ENCODE measurements at regions not wholly inside any gene's neighbourhood (a gene's known extent, or its start where the extent isn't known, plus 50 kb on each side); places are given as distances from the start of the nearest gene placed in this dataset.
"Not testable (repeated sequence)": the region's sequence is repeated elsewhere in the genome, so short reads cannot be mapped to it uniquely, and the experiment has no call there.

DNA sequence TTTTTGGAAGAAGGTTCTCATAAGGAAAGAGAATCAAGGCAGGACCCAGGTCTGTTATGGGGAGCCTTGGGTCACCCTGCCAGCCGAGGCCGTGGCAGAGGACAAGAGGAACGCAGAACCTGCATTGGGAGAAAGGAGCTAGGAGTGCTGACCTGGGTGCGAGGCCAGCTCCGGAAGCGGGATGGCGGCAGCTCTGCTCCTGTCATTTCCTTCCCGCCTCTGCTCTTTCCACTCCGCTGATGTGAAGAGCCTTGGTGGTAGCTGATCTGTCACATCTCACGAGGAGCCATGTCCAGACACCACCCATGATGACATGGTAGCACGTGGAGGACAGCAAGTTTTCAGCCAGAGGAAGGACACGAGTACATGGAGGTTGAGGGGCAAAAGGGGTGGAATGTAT, 109.5 kb upstream of the COL5A1 start:
- CTCF ChIA-PET, result no interaction called here
- DNase-seq (ENCODE audit: extremely low spot score), result no peak
- TF ChIP-seq LEF1 (IDR thresholded peaks at IDR 0.05; ENCODE audit: borderline replicate concordance), result no peak
- no peak for TF ChIP-seq ARNT (IDR thresholded peaks at IDR 0.05)
- TF ChIP-seq CTBP1 (IDR thresholded peaks at IDR 0.05; ENCODE audit: borderline replicate concordance), result no peak
- no peak for TF ChIP-seq ELF4 (IDR thresholded peaks at IDR 0.05)
- no peak for TF ChIP-seq TARDBP (IDR thresholded peaks at IDR 0.05)
- no peak for TF ChIP-seq HDGF (IDR thresholded peaks at IDR 0.05; ENCODE audit: borderline replicate concordance)
- no peak for TF ChIP-seq FOXM1 (IDR thresholded peaks at IDR 0.05; ENCODE audit: borderline replicate concordance)
- TF ChIP-seq NFRKB (IDR thresholded peaks at IDR 0.05), result no peak
- TF ChIP-seq FOXA1 (IDR thresholded peaks at IDR 0.05), result no peak
- POLR2A ChIA-PET, result no interaction called here

DNA sequence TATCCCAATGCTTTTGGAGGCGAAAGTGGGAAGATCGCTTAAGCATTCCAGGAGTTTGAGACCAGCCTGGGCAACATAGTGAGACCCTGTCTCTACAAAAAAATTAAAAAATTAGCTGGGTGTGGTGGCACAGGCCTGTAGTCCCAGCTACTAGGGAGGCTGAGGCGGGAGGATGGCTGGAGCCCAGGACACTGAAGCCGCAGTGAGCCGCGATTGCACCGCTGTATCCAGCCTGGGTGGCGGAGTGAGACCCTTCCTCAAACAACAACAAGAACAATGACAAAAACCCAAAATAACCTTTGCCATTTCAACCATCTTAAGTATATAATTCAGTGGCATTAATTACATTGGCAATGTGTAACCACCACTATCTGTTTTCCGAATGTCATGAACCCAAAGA, 108.9 kb upstream of the COL5A1 start:
- POLR2A ChIA-PET; CTCF ChIA-PET; DNase-seq (ENCODE audit: extremely low spot score): not testable (repeated sequence)

DNA sequence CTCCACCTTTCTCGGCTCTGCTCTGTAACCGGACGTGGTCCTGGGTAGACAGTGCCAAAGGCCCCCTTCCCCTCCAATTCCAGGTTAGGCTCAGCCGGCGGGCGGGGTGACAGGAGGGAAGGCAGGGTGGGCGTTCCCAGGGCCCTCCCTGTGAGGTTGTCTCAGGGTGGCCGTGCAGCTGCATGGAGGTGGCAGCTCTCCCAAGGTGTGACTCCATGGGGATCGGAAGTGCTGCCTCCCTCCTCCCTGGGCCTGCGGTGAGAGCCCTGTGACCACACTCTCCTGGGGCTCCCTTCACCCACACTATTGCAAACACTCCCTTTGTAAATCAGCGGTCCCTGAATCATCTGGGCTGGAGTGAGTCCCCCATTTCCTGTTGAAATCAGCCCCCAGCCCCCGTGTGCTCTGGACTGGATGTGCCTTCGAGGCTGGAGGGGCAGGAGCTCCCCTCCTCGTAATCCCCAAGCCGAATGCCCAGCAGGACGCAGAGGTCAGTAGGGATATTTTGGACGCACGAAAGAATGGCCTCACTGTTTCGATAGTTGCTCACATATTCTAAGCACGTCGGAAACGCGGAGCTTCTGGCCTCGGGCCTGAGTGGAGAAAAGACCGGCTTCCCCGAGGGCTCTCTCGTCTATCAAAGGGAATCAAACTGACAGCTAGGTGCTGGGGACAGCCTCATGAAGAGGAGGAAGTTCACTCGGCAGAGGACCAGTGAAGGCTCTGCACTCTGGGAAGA, 107.6 kb upstream of the COL5A1 start:
- ChIA-PET CTCF (no interaction called here), POLR2A (no interaction called here)
- DNase-seq (ENCODE audit: extremely low spot score), result no peak
- TF ChIP-seq SUZ12 (IDR thresholded peaks at IDR 0.05) (no peak), CTBP1 (IDR thresholded peaks at IDR 0.05; ENCODE audit: borderline replicate concordance) (no peak), LEF1 (IDR thresholded peaks at IDR 0.05; ENCODE audit: borderline replicate concordance) (no peak), L3MBTL2 (conservative IDR thresholded peaks at IDR 0.05) (no peak), NFRKB (IDR thresholded peaks at IDR 0.05) (no peak), ELF4 (IDR thresholded peaks at IDR 0.05) (no peak), ARNT (IDR thresholded peaks at IDR 0.05) (no peak), HDGF (IDR thresholded peaks at IDR 0.05; ENCODE audit: borderline replicate concordance) (no peak), ZNF384 (IDR thresholded peaks at IDR 0.05) (no peak), SP1 (IDR thresholded peaks at IDR 0.05) (no peak), FOXA1 (IDR thresholded peaks at IDR 0.05) (no peak), BHLHE40 (IDR thresholded peaks at IDR 0.05; ENCODE audit: borderline replicate concordance) (no peak), TARDBP (IDR thresholded peaks at IDR 0.05) (no peak), FOXM1 (IDR thresholded peaks at IDR 0.05; ENCODE audit: borderline replicate concordance) (no peak), FOXK2 (IDR thresholded peaks at IDR 0.05) (no peak)
- TF ChIP-seq, protein P1, sequence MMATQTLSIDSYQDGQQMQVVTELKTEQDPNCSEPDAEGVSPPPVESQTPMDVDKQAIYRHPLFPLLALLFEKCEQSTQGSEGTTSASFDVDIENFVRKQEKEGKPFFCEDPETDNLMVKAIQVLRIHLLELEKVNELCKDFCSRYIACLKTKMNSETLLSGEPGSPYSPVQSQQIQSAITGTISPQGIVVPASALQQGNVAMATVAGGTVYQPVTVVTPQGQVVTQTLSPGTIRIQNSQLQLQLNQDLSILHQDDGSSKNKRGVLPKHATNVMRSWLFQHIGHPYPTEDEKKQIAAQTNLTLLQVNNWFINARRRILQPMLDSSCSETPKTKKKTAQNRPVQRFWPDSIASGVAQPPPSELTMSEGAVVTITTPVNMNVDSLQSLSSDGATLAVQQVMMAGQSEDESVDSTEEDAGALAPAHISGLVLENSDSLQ (IDR thresholded peaks at IDR 0.05), result no peak

DNA sequence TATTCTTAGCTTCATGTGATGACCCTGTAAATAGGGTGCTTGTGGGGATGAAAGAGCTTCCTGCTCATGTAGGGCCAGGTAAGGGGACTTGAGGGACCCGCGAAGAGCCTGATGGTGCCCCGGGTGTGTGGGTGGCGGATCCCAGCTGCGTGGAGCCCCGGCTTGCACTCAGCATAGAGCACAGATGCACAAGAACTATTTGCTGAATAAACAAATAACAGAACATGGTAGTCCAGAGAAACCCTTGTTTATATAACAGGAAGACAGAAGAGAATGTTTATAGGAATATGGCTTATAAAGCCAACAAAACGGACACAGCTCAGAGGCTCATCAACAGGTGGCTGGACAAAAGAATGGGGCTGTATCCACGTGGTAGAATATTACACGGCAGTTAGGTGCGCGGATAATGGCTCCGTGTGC, 106.9 kb upstream of the COL5A1 start:
- POLR2A ChIA-PET, result no interaction called here
- CTCF ChIA-PET, result interaction anchor here (0.6 kb wide), 1 partner anchor 211 kb away, joined by 3 read pairs; no protein-coding TSS in a partner anchor

DNA sequence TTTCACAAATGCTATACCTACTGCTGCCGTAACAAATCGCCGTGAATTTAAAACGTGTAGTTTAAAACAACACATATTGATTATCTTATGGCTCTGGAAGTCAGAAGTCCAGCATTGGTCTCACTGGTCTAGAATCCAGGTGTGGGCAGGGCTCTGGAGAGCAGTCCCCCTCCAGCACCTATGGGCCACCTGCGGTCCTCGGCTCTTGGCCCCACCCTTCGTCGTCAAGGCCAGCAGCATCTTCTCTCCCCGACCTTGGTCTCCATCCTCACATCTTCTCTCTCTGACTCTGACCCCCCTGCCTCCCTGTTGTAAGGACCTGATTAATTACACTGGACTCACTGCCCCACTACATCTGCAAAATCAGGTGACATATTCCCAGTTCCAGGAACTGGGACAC, 106.4 kb upstream of the COL5A1 start:
- DNase-seq (ENCODE audit: extremely low spot score), result no peak
- TF ChIP-seq SUZ12 (IDR thresholded peaks at IDR 0.05) (no peak), CTBP1 (IDR thresholded peaks at IDR 0.05; ENCODE audit: borderline replicate concordance) (no peak), NFRKB (IDR thresholded peaks at IDR 0.05) (no peak), SP1 (IDR thresholded peaks at IDR 0.05) (no peak), ELF4 (IDR thresholded peaks at IDR 0.05) (no peak), TARDBP (IDR thresholded peaks at IDR 0.05) (no peak), BHLHE40 (IDR thresholded peaks at IDR 0.05; ENCODE audit: borderline replicate concordance) (no peak), FOXM1 (IDR thresholded peaks at IDR 0.05; ENCODE audit: borderline replicate concordance) (no peak), HDGF (IDR thresholded peaks at IDR 0.05; ENCODE audit: borderline replicate concordance) (no peak), ARNT (IDR thresholded peaks at IDR 0.05) (no peak), ZNF384 (IDR thresholded peaks at IDR 0.05) (no peak), L3MBTL2 (conservative IDR thresholded peaks at IDR 0.05) (no peak), FOXK2 (IDR thresholded peaks at IDR 0.05) (no peak)
- TF ChIP-seq, protein P1 (IDR thresholded peaks at IDR 0.05), result no peak
- CTCF ChIA-PET, result interaction anchor here (0.6 kb wide), 1 partner anchor 210 kb away, joined by 3 read pairs; no protein-coding TSS in a partner anchor
- POLR2A ChIA-PET, result no interaction called here

More for the DNA sequence above, 106.9 kb upstream of the COL5A1 start:
- no peak for DNase-seq (ENCODE audit: extremely low spot score)
- TF ChIP-seq ARNT (IDR thresholded peaks at IDR 0.05) (no peak), FOXK2 (IDR thresholded peaks at IDR 0.05) (no peak), FOXA1 (IDR thresholded peaks at IDR 0.05) (no peak), FOXM1 (IDR thresholded peaks at IDR 0.05; ENCODE audit: borderline replicate concordance) (no peak), SP1 (IDR thresholded peaks at IDR 0.05) (no peak), L3MBTL2 (conservative IDR thresholded peaks at IDR 0.05) (no peak), CTBP1 (IDR thresholded peaks at IDR 0.05; ENCODE audit: borderline replicate concordance) (no peak), TARDBP (IDR thresholded peaks at IDR 0.05) (no peak), ZNF384 (IDR thresholded peaks at IDR 0.05) (no peak), BHLHE40 (IDR thresholded peaks at IDR 0.05; ENCODE audit: borderline replicate concordance) (no peak), LEF1 (IDR thresholded peaks at IDR 0.05; ENCODE audit: borderline replicate concordance) (no peak), ELF4 (IDR thresholded peaks at IDR 0.05) (no peak), SUZ12 (IDR thresholded peaks at IDR 0.05) (no peak), HDGF (IDR thresholded peaks at IDR 0.05; ENCODE audit: borderline replicate concordance) (no peak), NFRKB (IDR thresholded peaks at IDR 0.05) (no peak)
- TF ChIP-seq, protein P1 (IDR thresholded peaks at IDR 0.05), result no peak
